H1 (cell line): ENCODE measurements at regions not wholly inside any gene's neighbourhood (a gene's known extent, or its start where the extent isn't known, plus 50 kb on each side); places are given as distances from the start of the nearest gene placed in this dataset.

Experiments used
- ATF2 ChIP-seq: IDR thresholded peaks from 2 replicates; pipeline ENCODE4 v1.6.1; 2012; ENCODE audit warnings: low read length, inconsistent platforms
- JUND ChIP-seq: IDR thresholded peaks from 2 replicates; pipeline ENCODE4 v1.6.1; 2011; ENCODE audit warnings: mild to moderate bottlenecking, improper control_type of control experiment, low read length
- NANOG ChIP-seq: IDR thresholded peaks from 2 replicates; pipeline ENCODE4 v1.6.1; 2011; ENCODE audit warnings: low read length, low read depth, mild to moderate bottlenecking, inconsistent platforms; ENCODE audit not compliant: insufficient read depth, poor library complexity, severe bottlenecking
- SIRT6 ChIP-seq: IDR thresholded peaks from one replicate; pipeline ENCODE4 v1.7.1; 2012; ENCODE audit warnings: low read length, inconsistent platforms
- SP2 ChIP-seq: IDR thresholded peaks from 2 replicates; pipeline ENCODE4 v1.6.1; 2012; ENCODE audit warnings: mild to moderate bottlenecking, low read length, inconsistent platforms

GRCh38 chr17:69913616-69914015 lies 161.4 kb upstream of the KCNJ16 start (continued):
- TF ChIP-seq ATF2, result no peak
- no peak for TF ChIP-seq SIRT6
- no peak for TF ChIP-seq NANOG
- TF ChIP-seq JUND, result no peak
- TF ChIP-seq SP2, result no peak
